H9 (cell line): ENCODE measurements at regions not wholly inside any gene's neighbourhood (a gene's known extent, or its start where the extent isn't known, plus 50 kb on each side); places are given as distances from the start of the nearest gene placed in this dataset.

ENCODE experiments used
- DNase-seq: peaks from one replicate; pipeline ENCODE4 v3.0.0-alpha.2; 2017
- H2AFZ ChIP-seq: one replicate; pipeline ENCODE4 v1.6.1; 2013; ENCODE audit warnings: mild to moderate bottlenecking, low read length, control low read depth, moderate library complexity
- H2AK5ac ChIP-seq: 2 replicates; pipeline ENCODE4 v1.6.1; 2013; ENCODE audit warnings: low read length, control low read depth, mixed read lengths; ENCODE audit not compliant: insufficient read length
- H2BK120ac ChIP-seq: one replicate; pipeline ENCODE4 v1.6.1; 2013; ENCODE audit warnings: low read depth, mild to moderate bottlenecking, low read length, control low read depth, inconsistent platforms; ENCODE audit not compliant: poor library complexity, severe bottlenecking
- H2BK12ac ChIP-seq: 2 replicates; pipeline ENCODE4 v1.6.1; 2013; ENCODE audit warnings: low read length, control low read depth, mixed read lengths, low read depth; ENCODE audit not compliant: insufficient read length
- H2BK15ac ChIP-seq: 2 replicates; pipeline ENCODE4 v1.6.1; 2013; ENCODE audit warnings: low read depth, low read length, control low read depth
- H2BK20ac ChIP-seq: one replicate; pipeline ENCODE4 v1.6.1; 2013; ENCODE audit warnings: low read depth, mild to moderate bottlenecking, low read length, control low read depth, inconsistent platforms; ENCODE audit not compliant: poor library complexity, severe bottlenecking
- H2BK5ac ChIP-seq: 2 replicates; pipeline ENCODE4 v1.6.1; 2013; ENCODE audit warnings: low read length, control low read depth, mixed read lengths; ENCODE audit not compliant: insufficient read length
- H3K14ac ChIP-seq: 2 replicates; pipeline ENCODE4 v1.6.1; 2013; ENCODE audit warnings: low read length, control low read depth; ENCODE audit not compliant: insufficient read depth
- H3K18ac ChIP-seq: 2 replicates; pipeline ENCODE4 v1.6.1; 2013; ENCODE audit warnings: low read depth, mild to moderate bottlenecking, mixed read lengths, low read length, control low read depth; ENCODE audit not compliant: insufficient read length
- H3K23ac ChIP-seq: 2 replicates; pipeline ENCODE4 v1.6.1; 2013; ENCODE audit warnings: low read length, control low read depth, mixed read lengths, low read depth; ENCODE audit not compliant: insufficient read length
- H3K23me2 ChIP-seq: 2 replicates; pipeline ENCODE4 v1.6.1; 2013; ENCODE audit warnings: low read depth, mild to moderate bottlenecking, mixed read lengths, low read length, control low read depth; ENCODE audit not compliant: insufficient read length, poor library complexity, severe bottlenecking
- H3K27ac ChIP-seq: 2 replicates; pipeline ENCODE4 v1.5.1; 2013; ENCODE audit warnings: low read length, control low read depth, mixed read lengths, low read depth; ENCODE audit not compliant: insufficient read length
- H3K27me3 ChIP-seq: 2 replicates; pipeline ENCODE4 v1.6.1; 2013; ENCODE audit warnings: low read length, control low read depth, inconsistent platforms; ENCODE audit not compliant: insufficient read depth
- H3K4ac ChIP-seq: 2 replicates; pipeline ENCODE4 v1.6.1; 2013; ENCODE audit warnings: low read depth, mild to moderate bottlenecking, control low read depth, inconsistent platforms, low read length, moderate library complexity
- H3K4me1 ChIP-seq: 2 replicates; pipeline ENCODE4 v1.6.1; 2013; ENCODE audit warnings: low read length, control low read depth, inconsistent platforms; ENCODE audit not compliant: insufficient read depth
- H3K4me2 ChIP-seq: 2 replicates; pipeline ENCODE4 v1.6.1; 2013; ENCODE audit warnings: low read length, control low read depth, mixed read lengths; ENCODE audit not compliant: insufficient read length, insufficient read depth
- H3K56ac ChIP-seq: 2 replicates; pipeline ENCODE4 v1.6.1; 2013; ENCODE audit warnings: low read depth, mild to moderate bottlenecking, mixed read lengths, low read length, control low read depth; ENCODE audit not compliant: insufficient read length
- H3K79me1 ChIP-seq: 2 replicates; pipeline ENCODE4 v1.6.1; 2013; ENCODE audit warnings: low read depth, mild to moderate bottlenecking, moderate library complexity, low read length, control low read depth, inconsistent platforms; ENCODE audit not compliant: insufficient read depth, poor library complexity, severe bottlenecking
- H3K79me2 ChIP-seq: 2 replicates; pipeline ENCODE4 v1.6.1; 2013; ENCODE audit warnings: low read length, control low read depth, inconsistent platforms; ENCODE audit not compliant: insufficient read depth
- H3K9ac ChIP-seq: 2 replicates; pipeline ENCODE4 v1.6.1; 2013; ENCODE audit warnings: low read length, control low read depth, mixed read lengths; ENCODE audit not compliant: insufficient read length; ENCODE audit errors: extremely low read depth
- H3K9me3 ChIP-seq: one replicate; pipeline ENCODE4 v1.6.1; 2013; ENCODE audit warnings: low read depth, low read length, inconsistent platforms; ENCODE audit not compliant: control insufficient read depth
- H3T11ph ChIP-seq: one replicate; pipeline ENCODE4 v1.6.1; 2013; ENCODE audit warnings: mild to moderate bottlenecking, low read length, control low read depth, inconsistent platforms
- H4K20me1 ChIP-seq: one replicate; pipeline ENCODE4 v1.6.1; 2013; ENCODE audit not compliant: control insufficient read depth, insufficient read length, insufficient read depth
- H4K5ac ChIP-seq: 2 replicates; pipeline ENCODE4 v1.6.1; 2013; ENCODE audit warnings: low read depth, mild to moderate bottlenecking, mixed read lengths, low read length, control low read depth; ENCODE audit not compliant: insufficient read length
- H4K8ac ChIP-seq: replicated peaks from 2 replicates; pipeline ENCODE4 v1.6.1; 2013; ENCODE audit warnings: low read length, control low read depth, mixed read lengths, low read depth; ENCODE audit not compliant: insufficient read length
- H4K91ac ChIP-seq: 2 replicates; pipeline ENCODE4 v1.6.1; 2013; ENCODE audit warnings: low read depth, mild to moderate bottlenecking, moderate library complexity, mixed read lengths, low read length, control low read depth; ENCODE audit not compliant: insufficient read length
- H3K27ac Mint-ChIP-seq, 3 experiments: 2 replicates in 2 of 3; 3 replicates in 1 of 3; pipeline ENCODE4 v1.8.0; 2020 to 2021; ENCODE audit warnings: mixed read lengths in 3 of 3, mild to moderate bottlenecking in 1 of 3, moderate library complexity in 1 of 3
- H3K27me3 Mint-ChIP-seq: 2 replicates; pipeline ENCODE4 v1.8.0; 2021; ENCODE audit warnings: low read depth, mild to moderate bottlenecking, moderate library complexity, mixed read lengths
- H3K36me3 Mint-ChIP-seq, 3 experiments: 2 replicates in 2 of 3; 3 replicates in 1 of 3; pipeline ENCODE4 v1.8.0; 2020 to 2021; ENCODE audit warnings: low read depth in 3 of 3, mixed read lengths in 3 of 3; ENCODE audit not compliant: insufficient read depth in 1 of 3
- H3K4me1 Mint-ChIP-seq, 2 experiments: 2 replicates each; pipeline ENCODE4 v1.8.0; 2020; ENCODE audit warnings: mixed read lengths in 2 of 2
- H3K4me3 Mint-ChIP-seq, 2 experiments: 2 replicates in 1 of 2; 3 replicates in 1 of 2; pipeline ENCODE4 v1.8.0; 2020 to 2021; ENCODE audit warnings: mild to moderate bottlenecking in 2 of 2, mixed read lengths in 2 of 2, moderate library complexity in 1 of 2
- H3K9me3 Mint-ChIP-seq, 2 experiments: 2 replicates in 1 of 2; 3 replicates in 1 of 2; pipeline ENCODE4 v1.8.0; 2020; ENCODE audit warnings: mild to moderate bottlenecking in 2 of 2, mixed read lengths in 2 of 2, moderate library complexity in 1 of 2
- WGBS: extraction: QIAGEN DNeasy Blood & Tissue Kit; methylation state at CpG from one replicate; pipeline ENCODE4 v1.1.7; 2013; ENCODE audit warnings: missing lambda C conversion rate, low lambda C conversion rate, mixed read lengths; ENCODE audit not compliant: insufficient read length; ENCODE audit errors: extremely low coverage; 5-methylcytosine and 5-hydroxymethylcytosine counted together
- TF ChIP-seq, protein P1 (sequence below): fragments of 200-600 bp; sonication (generic); conservative IDR thresholded peaks from 3 replicates; pipeline ENCODE4 v1.8.0; 2021; ENCODE audit warnings: antibody characterized with exemption, mild to moderate bottlenecking

GRCh38 chr12:118783703-118784102 is 197.6 kb upstream of the SRRM4 start:
- no peak overlapping the region for H3K23ac ChIP-seq
- H3K14ac ChIP-seq, result no peak overlapping the region
- Mint-ChIP-seq H3K36me3 (no peaks in the 10 kb centered on the region), H3K9me3 (no peaks in the 10 kb centered on the region), H3K27me3 (peaks cover 16% of the 10 kb centered on the region), H3K4me1 (peaks cover 19 to 22% of the 10 kb centered on the region in 2 experiments), H3K4me3 (no peak overlapping the region), H3K27ac (no peak overlapping the region)
- no peak overlapping the region for H2BK15ac ChIP-seq
- H4K8ac ChIP-seq, result no peak overlapping the region
- H4K20me1 ChIP-seq, result no peaks in the 10 kb centered on the region
- no CpG with 5 or more reads among the region's 2 CpGs for WGBS
- no peak overlapping the region for H3K27ac ChIP-seq
- H3K4ac ChIP-seq, result no peak overlapping the region
- H4K5ac ChIP-seq, result no peak overlapping the region
- no peaks in the 10 kb centered on the region for H3K79me2 ChIP-seq
- H3K56ac ChIP-seq, result no peak overlapping the region
- no peak overlapping the region for H3K18ac ChIP-seq
- no peak overlapping the region for H2BK5ac ChIP-seq
- no peak overlapping the region for H3T11ph ChIP-seq
- no peaks in the 10 kb centered on the region for H3K27me3 ChIP-seq
- no peak overlapping the region for H2BK20ac ChIP-seq
- TF ChIP-seq, protein P1, sequence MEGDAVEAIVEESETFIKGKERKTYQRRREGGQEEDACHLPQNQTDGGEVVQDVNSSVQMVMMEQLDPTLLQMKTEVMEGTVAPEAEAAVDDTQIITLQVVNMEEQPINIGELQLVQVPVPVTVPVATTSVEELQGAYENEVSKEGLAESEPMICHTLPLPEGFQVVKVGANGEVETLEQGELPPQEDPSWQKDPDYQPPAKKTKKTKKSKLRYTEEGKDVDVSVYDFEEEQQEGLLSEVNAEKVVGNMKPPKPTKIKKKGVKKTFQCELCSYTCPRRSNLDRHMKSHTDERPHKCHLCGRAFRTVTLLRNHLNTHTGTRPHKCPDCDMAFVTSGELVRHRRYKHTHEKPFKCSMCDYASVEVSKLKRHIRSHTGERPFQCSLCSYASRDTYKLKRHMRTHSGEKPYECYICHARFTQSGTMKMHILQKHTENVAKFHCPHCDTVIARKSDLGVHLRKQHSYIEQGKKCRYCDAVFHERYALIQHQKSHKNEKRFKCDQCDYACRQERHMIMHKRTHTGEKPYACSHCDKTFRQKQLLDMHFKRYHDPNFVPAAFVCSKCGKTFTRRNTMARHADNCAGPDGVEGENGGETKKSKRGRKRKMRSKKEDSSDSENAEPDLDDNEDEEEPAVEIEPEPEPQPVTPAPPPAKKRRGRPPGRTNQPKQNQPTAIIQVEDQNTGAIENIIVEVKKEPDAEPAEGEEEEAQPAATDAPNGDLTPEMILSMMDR, result no peak
- no peaks in the 10 kb centered on the region for H3K23me2 ChIP-seq
- peaks cover 4% of the 10 kb centered on the region; the same call in 1 of the 2 replicates for H3K4me1 ChIP-seq
- H3K79me1 ChIP-seq, result no peaks in the 10 kb centered on the region
- H2BK120ac ChIP-seq, result no peak overlapping the region
- H4K91ac ChIP-seq, result no peak overlapping the region
- H3K4me2 ChIP-seq, result no peak overlapping the region
- no peak overlapping the region for H2AFZ ChIP-seq
- no peak for DNase-seq
- H2AK5ac ChIP-seq, result no peak overlapping the region
- no peak overlapping the region for H2BK12ac ChIP-seq
- no peaks in the 10 kb centered on the region for H3K9me3 ChIP-seq
- no peak overlapping the region for H3K9ac ChIP-seq
